ENCODE measurements at regions not wholly inside any gene's neighbourhood (a gene's known extent, or its start where the extent isn't known, plus 50 kb on each side); places are given as distances from the start of the nearest gene placed in this dataset.
A peak's percentile ranks its signal among the peaks of the same experiment; 100 is the strongest.
"Not testable (repeated sequence)": the region's sequence is repeated elsewhere in the genome, so short reads cannot be mapped to it uniquely, and the experiment has no call there.

DNA sequence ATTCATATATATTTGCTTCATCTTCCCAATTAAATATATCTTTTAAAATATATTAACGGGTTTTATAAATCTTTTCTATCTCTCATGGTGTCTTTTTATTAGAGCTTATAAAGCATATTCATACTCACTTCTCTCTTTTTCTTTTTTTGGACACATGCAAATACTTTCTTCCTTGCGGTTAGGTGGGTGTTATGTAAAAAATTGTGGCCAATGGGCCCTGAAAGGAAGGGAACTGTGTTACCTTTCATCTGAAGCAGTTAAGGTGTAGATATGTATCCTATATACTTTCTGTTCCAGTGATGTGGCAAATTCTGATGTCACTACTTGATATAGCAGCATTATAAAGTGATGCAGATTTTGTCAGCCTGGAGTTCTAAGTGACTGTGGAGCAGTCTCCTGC lies 714.5 kb downstream of the PLCL1 start:
- Mint-ChIP-seq H3K27ac (ENCODE audit: unreplicated experiment) (no peak overlapping the region), H3K4me1 (ENCODE audit: low read depth, unreplicated experiment) (peaks cover 5% of the 10 kb centered on the region), H3K9me3 (ENCODE audit: unreplicated experiment) (no peaks in the 10 kb centered on the region), H3K27me3 (ENCODE audit: low read depth, unreplicated experiment) (no peaks in the 10 kb centered on the region), H3K4me3 (ENCODE audit: unreplicated experiment) (no peak overlapping the region), H3K36me3 (ENCODE audit: low read depth, unreplicated experiment) (no peaks in the 10 kb centered on the region)
- H4K20me1 ChIP-seq (ENCODE audit: insufficient read depth, low read length): no peaks in the 10 kb centered on the region
- H3K27me3 ChIP-seq (ENCODE audit: insufficient read depth, low read length): no peaks in the 10 kb centered on the region
- no peaks in the 10 kb centered on the region for H3K9me3 ChIP-seq (ENCODE audit: insufficient read depth, low read depth, low read length)
- no peak for FAIRE-seq
- no peak overlapping the region for H3K4me2 ChIP-seq (ENCODE audit: low read length)
- no peak overlapping the region for H3K9ac ChIP-seq (ENCODE audit: low read length)
- no peaks in the 10 kb centered on the region for H3K79me2 ChIP-seq (ENCODE audit: insufficient read depth, low read length)
- H2AFZ ChIP-seq (ENCODE audit: low read depth, low read length): no peak overlapping the region
- no peaks in the 10 kb centered on the region for H3K36me3 ChIP-seq (ENCODE audit: insufficient read depth, low read length)
- H3K4me1 ChIP-seq (ENCODE audit: insufficient read depth, low read length): no peaks in the 10 kb centered on the region
- no peak for DNase-seq (ENCODE audit: low read depth)
- H3K4me3 ChIP-seq (ENCODE audit: insufficient read depth, low read depth, low read length): no peak overlapping the region
- H3K27ac ChIP-seq (ENCODE audit: low read depth, low read length): no peak overlapping the region
- TF ChIP-seq, protein P1, sequence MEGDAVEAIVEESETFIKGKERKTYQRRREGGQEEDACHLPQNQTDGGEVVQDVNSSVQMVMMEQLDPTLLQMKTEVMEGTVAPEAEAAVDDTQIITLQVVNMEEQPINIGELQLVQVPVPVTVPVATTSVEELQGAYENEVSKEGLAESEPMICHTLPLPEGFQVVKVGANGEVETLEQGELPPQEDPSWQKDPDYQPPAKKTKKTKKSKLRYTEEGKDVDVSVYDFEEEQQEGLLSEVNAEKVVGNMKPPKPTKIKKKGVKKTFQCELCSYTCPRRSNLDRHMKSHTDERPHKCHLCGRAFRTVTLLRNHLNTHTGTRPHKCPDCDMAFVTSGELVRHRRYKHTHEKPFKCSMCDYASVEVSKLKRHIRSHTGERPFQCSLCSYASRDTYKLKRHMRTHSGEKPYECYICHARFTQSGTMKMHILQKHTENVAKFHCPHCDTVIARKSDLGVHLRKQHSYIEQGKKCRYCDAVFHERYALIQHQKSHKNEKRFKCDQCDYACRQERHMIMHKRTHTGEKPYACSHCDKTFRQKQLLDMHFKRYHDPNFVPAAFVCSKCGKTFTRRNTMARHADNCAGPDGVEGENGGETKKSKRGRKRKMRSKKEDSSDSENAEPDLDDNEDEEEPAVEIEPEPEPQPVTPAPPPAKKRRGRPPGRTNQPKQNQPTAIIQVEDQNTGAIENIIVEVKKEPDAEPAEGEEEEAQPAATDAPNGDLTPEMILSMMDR (IDR thresholded peaks at IDR 0.05; ENCODE audit: insufficient read depth, low read depth, low read length): no peak

DNA sequence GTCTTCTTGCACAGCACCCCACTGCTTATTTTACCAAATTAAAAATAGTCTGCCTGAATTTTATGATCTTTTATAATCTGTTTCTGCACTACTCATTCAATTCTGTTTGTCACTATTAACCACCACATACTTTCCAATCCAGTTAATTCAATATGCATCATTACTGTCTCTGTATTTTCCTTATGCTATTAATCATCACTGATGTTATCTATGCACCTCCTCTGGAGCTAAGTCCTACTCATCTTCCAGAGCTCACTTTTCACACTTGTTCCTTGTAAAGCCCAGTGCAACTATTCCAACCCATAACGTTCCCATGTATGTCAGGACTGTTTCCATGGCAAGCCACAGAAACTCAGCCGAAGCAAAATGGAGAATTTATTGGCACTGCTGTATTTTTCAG lies 713.6 kb downstream of the PLCL1 start:
- Histone ChIP-seq H3K9me3 (ENCODE audit: insufficient read depth, low read depth, low read length) (no peaks in the 10 kb centered on the region), H3K4me3 (ENCODE audit: insufficient read depth, low read depth, low read length) (no peak overlapping the region), H4K20me1 (ENCODE audit: insufficient read depth, low read length) (no peaks in the 10 kb centered on the region), H3K9ac (ENCODE audit: low read length) (no peak overlapping the region), H3K27me3 (ENCODE audit: insufficient read depth, low read length) (no peaks in the 10 kb centered on the region), H3K4me2 (ENCODE audit: low read length) (no peak overlapping the region), H3K79me2 (ENCODE audit: insufficient read depth, low read length) (no peaks in the 10 kb centered on the region), H3K4me1 (ENCODE audit: insufficient read depth, low read length) (no peaks in the 10 kb centered on the region), H3K27ac (ENCODE audit: low read depth, low read length) (no peak overlapping the region), H3K36me3 (ENCODE audit: insufficient read depth, low read length) (no peaks in the 10 kb centered on the region), H2AFZ (ENCODE audit: low read depth, low read length) (no peak overlapping the region)
- H3K27me3 Mint-ChIP-seq (ENCODE audit: low read depth, unreplicated experiment): no peaks in the 10 kb centered on the region
- H3K4me3 Mint-ChIP-seq (ENCODE audit: unreplicated experiment): no peak overlapping the region
- no peak for TF ChIP-seq EZH2 (IDR thresholded peaks at IDR 0.05; ENCODE audit: insufficient read depth, low read length)
- TF ChIP-seq, protein P1 (IDR thresholded peaks at IDR 0.05; ENCODE audit: insufficient read depth, low read depth, low read length): no peak
- no peak overlapping the region for H3K27ac Mint-ChIP-seq (ENCODE audit: unreplicated experiment)
- peaks cover 5% of the 10 kb centered on the region for H3K4me1 Mint-ChIP-seq (ENCODE audit: low read depth, unreplicated experiment)
- no peaks in the 10 kb centered on the region for H3K36me3 Mint-ChIP-seq (ENCODE audit: low read depth, unreplicated experiment)
- peak; percentile 60 for FAIRE-seq
- DNase-seq (ENCODE audit: low read depth): no peak
- H3K9me3 Mint-ChIP-seq (ENCODE audit: unreplicated experiment): no peaks in the 10 kb centered on the region

DNA sequence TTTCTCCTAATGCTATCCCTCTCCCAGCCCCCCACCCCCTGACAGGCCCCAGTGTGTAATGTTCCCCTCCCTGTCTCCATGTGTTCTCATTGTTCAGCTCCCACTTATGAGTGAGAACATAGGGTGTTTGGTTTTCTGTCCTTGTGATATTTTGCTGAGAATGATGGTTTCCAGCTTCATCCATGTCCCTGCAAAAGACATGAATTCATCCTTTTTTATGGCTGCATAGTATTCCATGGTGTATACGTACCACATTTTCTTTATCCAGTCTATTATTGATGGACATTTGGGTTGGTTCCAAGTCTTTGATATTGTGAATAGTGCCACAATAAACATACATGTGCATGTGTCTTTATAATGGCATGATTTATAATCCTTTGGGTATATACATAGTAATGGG lies 704.2 kb downstream of the PLCL1 start:
- not testable (repeated sequence) for H3K9me3 Mint-ChIP-seq (ENCODE audit: unreplicated experiment); FAIRE-seq

More for the DNA sequence above, 704.2 kb downstream of the PLCL1 start:
- H2AFZ ChIP-seq (ENCODE audit: low read depth, low read length); H3K9ac ChIP-seq (ENCODE audit: low read length); DNase-seq (ENCODE audit: low read depth); H3K4me1 ChIP-seq (ENCODE audit: insufficient read depth, low read length); H3K27me3 Mint-ChIP-seq (ENCODE audit: low read depth, unreplicated experiment); H3K27ac Mint-ChIP-seq (ENCODE audit: unreplicated experiment); H4K20me1 ChIP-seq (ENCODE audit: insufficient read depth, low read length); H3K4me1 Mint-ChIP-seq (ENCODE audit: low read depth, unreplicated experiment); H3K9me3 ChIP-seq (ENCODE audit: insufficient read depth, low read depth, low read length); H3K36me3 Mint-ChIP-seq (ENCODE audit: low read depth, unreplicated experiment); H3K4me3 Mint-ChIP-seq (ENCODE audit: unreplicated experiment); H3K27me3 ChIP-seq (ENCODE audit: insufficient read depth, low read length); H3K79me2 ChIP-seq (ENCODE audit: insufficient read depth, low read length); H3K4me3 ChIP-seq (ENCODE audit: insufficient read depth, low read depth, low read length); H3K4me2 ChIP-seq (ENCODE audit: low read length); H3K27ac ChIP-seq (ENCODE audit: low read depth, low read length); H3K36me3 ChIP-seq (ENCODE audit: insufficient read depth, low read length): not testable (repeated sequence)
